IMR-90 (cell line): ENCODE measurements at regions not wholly inside any gene's neighbourhood (a gene's known extent, or its start where the extent isn't known, plus 50 kb on each side); places are given as distances from the start of the nearest gene placed in this dataset.

Experiments
- ATAC-seq: fragments of 200-7000 bp; cut with Tn5 transposase; 2 replicates; pipeline ENCODE4 v1.9.1; 2020; ENCODE audit warnings: low read depth, mild to moderate bottlenecking, moderate library complexity
- BruUV-seq: library from RNA; stranded (reverse); fragments of 400-500 nt; replicated peaks from 2 replicates; lab custom pipeline; 2021; lab: Mats Ljungman, UMichigan
- CTCF ChIA-PET: fragments of 300-600 bp; formaldehyde crosslinking; extraction: SDS; loops from one replicate; lab custom pipeline; 2021; ENCODE audit warnings: antibody characterized with exemption; lab: Yijun Ruan, JAX
- POLR2A ChIA-PET: fragments of 300-600 bp; sonication (Branson Sonifier 250); formaldehyde crosslinking; loops from one replicate; lab custom pipeline; 2022; ENCODE audit warnings: antibody characterized with exemption; ENCODE audit not compliant: unreplicated experiment; lab: Charles Lee
- DNase-seq: peaks from one replicate; pipeline ENCODE4 v3.0.0; 2013
- H2AFZ ChIP-seq: replicated peaks from 2 replicates; pipeline ENCODE3; 2013; ENCODE audit warnings: low read length, mild to moderate bottlenecking; ENCODE audit not compliant: poor library complexity
- H2AK5ac ChIP-seq: 2 replicates; pipeline ENCODE4 v1.6.1; 2013; ENCODE audit warnings: low read depth, low read length, inconsistent platforms
- H2AK9ac ChIP-seq: replicated peaks from 2 replicates; pipeline ENCODE3; 2013; ENCODE audit warnings: mild to moderate bottlenecking, low read depth, low read length, moderate library complexity; ENCODE audit not compliant: poor library complexity
- H2BK120ac ChIP-seq: 2 replicates; pipeline ENCODE4 v1.6.1; 2013; ENCODE audit warnings: low read depth, low read length, inconsistent platforms
- H2BK15ac ChIP-seq: 3 replicates; pipeline ENCODE4 v1.6.1; 2013; ENCODE audit warnings: low read depth, low read length, inconsistent platforms
- H2BK20ac ChIP-seq: 2 replicates; pipeline ENCODE4 v1.6.1; 2013; ENCODE audit warnings: low read depth, mild to moderate bottlenecking, inconsistent platforms, low read length, moderate library complexity
- H2BK5ac ChIP-seq: 2 replicates; pipeline ENCODE4 v1.6.1; 2013; ENCODE audit warnings: mild to moderate bottlenecking, low read depth, low read length, inconsistent platforms; ENCODE audit not compliant: poor library complexity, severe bottlenecking
- H3K14ac ChIP-seq: replicated peaks from 2 replicates; pipeline ENCODE4 v1.6.1; 2013; ENCODE audit warnings: low read depth, low read length, inconsistent platforms
- H3K18ac ChIP-seq: 2 replicates; pipeline ENCODE4 v1.6.1; 2013; ENCODE audit warnings: low read depth, low read length, control low read depth
- H3K23ac ChIP-seq: 2 replicates; pipeline ENCODE4 v1.6.1; 2013; ENCODE audit warnings: low read depth, low read length, inconsistent platforms
- H3K27ac ChIP-seq: 2 replicates; pipeline ENCODE4 v1.5.1; 2013; ENCODE audit warnings: mild to moderate bottlenecking, control low read depth, low read length; ENCODE audit not compliant: insufficient read depth
- H3K27me3 ChIP-seq: 2 replicates; pipeline ENCODE4 v1.6.1; 2013; ENCODE audit warnings: low read length; ENCODE audit not compliant: control insufficient read depth, insufficient read depth
- H3K36me3 ChIP-seq: 2 replicates; pipeline ENCODE4 v1.6.1; 2013; ENCODE audit warnings: low read length, mixed read lengths; ENCODE audit not compliant: control insufficient read depth, insufficient read depth
- H3K4ac ChIP-seq: 2 replicates; pipeline ENCODE4 v1.6.1; 2013; ENCODE audit warnings: low read depth, low read length, inconsistent platforms
- H3K4me1 ChIP-seq: 2 replicates; pipeline ENCODE4 v1.6.1; 2013; ENCODE audit warnings: low read length, mixed read lengths; ENCODE audit not compliant: control insufficient read depth, insufficient read depth
- H3K4me2 ChIP-seq: 2 replicates; pipeline ENCODE4 v1.6.1; 2013; ENCODE audit warnings: low read depth, mild to moderate bottlenecking, control low read depth, low read length, moderate library complexity
- H3K4me3 ChIP-seq: 2 replicates; pipeline ENCODE4 v1.5.1; 2013; ENCODE audit warnings: low read depth, mild to moderate bottlenecking, control low read depth, low read length, moderate library complexity; ENCODE audit not compliant: insufficient read depth
- H3K56ac ChIP-seq: 2 replicates; pipeline ENCODE4 v1.6.1; 2013; ENCODE audit warnings: low read length, inconsistent platforms; ENCODE audit not compliant: insufficient read depth; ENCODE audit errors: extremely low read depth
- H3K79me1 ChIP-seq, 2 experiments: 2 replicates each; pipeline ENCODE4 v1.6.1; 2013; ENCODE audit warnings: low read length in 2 of 2, inconsistent platforms in 1 of 2, low read depth in 1 of 2
- H3K9ac ChIP-seq: 2 replicates; pipeline ENCODE4 v1.6.1; 2013; ENCODE audit warnings: low read depth, low read length, control low read depth
- H3K9me1 ChIP-seq: 2 replicates; pipeline ENCODE4 v1.6.1; 2013; ENCODE audit warnings: low read length, inconsistent platforms; ENCODE audit not compliant: insufficient read depth
- H3K9me3 ChIP-seq: 2 replicates; pipeline ENCODE4 v1.6.1; 2013; ENCODE audit warnings: low read length; ENCODE audit not compliant: control insufficient read depth, insufficient read depth
- H4K20me1 ChIP-seq: 2 replicates; pipeline ENCODE4 v1.6.1; 2013; ENCODE audit warnings: low read length, inconsistent platforms; ENCODE audit not compliant: insufficient read depth
- H4K5ac ChIP-seq: 2 replicates; pipeline ENCODE4 v1.6.1; 2013; ENCODE audit warnings: mild to moderate bottlenecking, low read depth, low read length, control low read depth
- H4K8ac ChIP-seq, 2 experiments: 2 replicates each; pipeline ENCODE4 v1.6.1; 2013; ENCODE audit warnings: low read depth in 2 of 2, low read length in 2 of 2, control low read depth in 1 of 2, inconsistent platforms in 1 of 2
- H4K91ac ChIP-seq: 2 replicates; pipeline ENCODE4 v1.6.1; 2013; ENCODE audit warnings: low read depth, low read length, inconsistent platforms; ENCODE audit not compliant: insufficient read depth
- BHLHE40 ChIP-seq: fragments of 150-350 bp; IDR thresholded peaks from 2 replicates; pipeline ENCODE4 v1.6.1; 2016; ENCODE audit warnings: mild to moderate bottlenecking, low read depth, low read length
- CEBPB ChIP-seq: IDR thresholded peaks from 2 replicates; pipeline ENCODE4 v1.6.1; 2012; ENCODE audit warnings: low read depth, low read length, improper control_type of control experiment
- CHD1 ChIP-seq: IDR thresholded peaks from 2 replicates; pipeline ENCODE4 v1.6.1; 2012; ENCODE audit warnings: low read depth, low read length, improper control_type of control experiment
- CTCF ChIP-seq: conservative IDR thresholded peaks from 2 replicates; pipeline ENCODE4 v1.5.1; 2012; ENCODE audit warnings: mild to moderate bottlenecking, low read depth, low read length, improper control_type of control experiment
- ELK1 ChIP-seq: fragments of 150-350 bp; IDR thresholded peaks from 2 replicates; pipeline ENCODE4 v1.6.1; 2016; ENCODE audit warnings: low read depth, mild to moderate bottlenecking, low read length, moderate library complexity, borderline replicate concordance
- FOS ChIP-seq: fragments of 150-350 bp; IDR thresholded peaks from 2 replicates; pipeline ENCODE4 v1.6.1; 2016; ENCODE audit warnings: low read depth, low read length
- MAFK ChIP-seq: IDR thresholded peaks from 2 replicates; pipeline ENCODE4 v1.6.1; 2012; ENCODE audit warnings: low read depth, low read length, improper control_type of control experiment
- MAZ ChIP-seq: IDR thresholded peaks from 2 replicates; pipeline ENCODE4 v1.6.1; 2012; ENCODE audit warnings: low read depth, mild to moderate bottlenecking, low read length, improper control_type of control experiment, moderate library complexity, borderline replicate concordance
- MXI1 ChIP-seq: IDR thresholded peaks from 2 replicates; pipeline ENCODE4 v1.6.1; 2012; ENCODE audit warnings: low read depth, mild to moderate bottlenecking, low read length, moderate library complexity, borderline replicate concordance
- NFE2L2 ChIP-seq: fragments of 150-350 bp; IDR thresholded peaks from 2 replicates; pipeline ENCODE4 v1.6.1; 2016; ENCODE audit warnings: low read depth, mild to moderate bottlenecking, low read length
- RCOR1 ChIP-seq: IDR thresholded peaks from 2 replicates; pipeline ENCODE4 v1.6.1; 2012; ENCODE audit warnings: mild to moderate bottlenecking, low read length, improper control_type of control experiment; ENCODE audit not compliant: insufficient replicate concordance
- RFX5 ChIP-seq: IDR thresholded peaks from 2 replicates; pipeline ENCODE4 v1.8.0; 2012; ENCODE audit warnings: low read depth, mild to moderate bottlenecking, low read length, moderate library complexity
- SMC3 ChIP-seq: fragments of 150-350 bp; IDR thresholded peaks from 2 replicates; pipeline ENCODE4 v1.6.1; 2016; ENCODE audit warnings: low read depth, mild to moderate bottlenecking, antibody characterized with exemption, low read length, moderate library complexity
- WGBS, 2 experiments: methylation state at CpG; one replicate each; pipeline versions ENCODE4 v1.1.5 to v1.1.7; 2013; ENCODE audit warnings: missing lambda C conversion rate in 2 of 2; ENCODE audit not compliant: insufficient read length in 1 of 2; ENCODE audit errors: extremely low coverage in 2 of 2; 5-methylcytosine and 5-hydroxymethylcytosine counted together
- dilution Hi-C: fragments of 300-500 bp; cut with HindIII; formaldehyde crosslinking; loops from one replicate; pipeline ENCODE4 v1.14.3; 2018; ENCODE audit warnings: low sequenced_read_pairs; ENCODE audit not compliant: unreplicated experiment
- in situ Hi-C: fragments of 300-500 bp; cut with MboI; formaldehyde crosslinking; loops from 3 replicates; pipeline ENCODE4 v1.14.3; 2019; ENCODE audit warnings: low sequenced_read_pairs, inconsistent platforms, mixed read lengths
- intact Hi-C: fragments of 100-400 bp; cut with micrococcal nuclease; formaldehyde crosslinking; loops from 2 replicates; pipeline ENCODE4 v1.10.0; 2022
- TF ChIP-seq, protein P1 (sequence below): fragments of 150-350 bp; IDR thresholded peaks from 2 replicates; pipeline ENCODE4 v1.6.1; 2017; ENCODE audit warnings: mild to moderate bottlenecking, antibody characterized with exemption, low read length, low read depth

GRCh38 chr13:44086389-44086788 is 206.7 kb downstream of the LACC1 start:
- dilution Hi-C loops: no loop called here
- H3K9me1 ChIP-seq: no peaks in the 10 kb centered on the region
- in situ Hi-C loops: no loop called here

More at GRCh38 chr13:44086389-44086788, 206.7 kb downstream of the LACC1 start:
- Histone ChIP-seq H3K79me1 (no peaks in the 10 kb centered on the region), H4K5ac (no peak overlapping the region), H3K56ac (no peak overlapping the region), H2AFZ (no peak overlapping the region), H2AK9ac (no peak overlapping the region), H4K91ac (no peak overlapping the region), H3K36me3 (no peaks in the 10 kb centered on the region), H2BK15ac (no peak overlapping the region), H3K4me2 (no peak overlapping the region), H3K27ac (no peak overlapping the region), H3K4ac (no peak overlapping the region), H2BK20ac (no peak overlapping the region), H2BK120ac (no peak overlapping the region), H4K8ac (no peak overlapping the region), H3K9ac (no peak overlapping the region), H3K4me1 (no peaks in the 10 kb centered on the region), H3K23ac (no peak overlapping the region), H3K4me3 (no peak overlapping the region), H3K14ac (no peak overlapping the region), H2AK5ac (no peak overlapping the region), H2BK5ac (no peak overlapping the region), H3K18ac (no peak overlapping the region), H3K27me3 (no peaks in the 10 kb centered on the region; the same call in 1 of the 2 replicates), H3K9me3 (no peaks in the 10 kb centered on the region), H4K20me1 (no peaks in the 10 kb centered on the region)
- no peak for ATAC-seq
- no peak for DNase-seq
- no TSS peak for BruUV-seq
- WGBS, 2 experiments: no CpG with 5 or more reads among the region's 1 CpG
- intact Hi-C loops: no loop called here
- TF ChIP-seq MAFK (no peak), RFX5 (no peak), CEBPB (no peak), ELK1 (no peak), CTCF (no peak), NFE2L2 (no peak), MXI1 (no peak), MAZ (no peak), SMC3 (no peak), CHD1 (no peak), FOS (no peak), BHLHE40 (no peak), RCOR1 (no peak)
- TF ChIP-seq, protein P1, sequence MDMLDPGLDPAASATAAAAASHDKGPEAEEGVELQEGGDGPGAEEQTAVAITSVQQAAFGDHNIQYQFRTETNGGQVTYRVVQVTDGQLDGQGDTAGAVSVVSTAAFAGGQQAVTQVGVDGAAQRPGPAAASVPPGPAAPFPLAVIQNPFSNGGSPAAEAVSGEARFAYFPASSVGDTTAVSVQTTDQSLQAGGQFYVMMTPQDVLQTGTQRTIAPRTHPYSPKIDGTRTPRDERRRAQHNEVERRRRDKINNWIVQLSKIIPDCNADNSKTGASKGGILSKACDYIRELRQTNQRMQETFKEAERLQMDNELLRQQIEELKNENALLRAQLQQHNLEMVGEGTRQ: no peak
- ChIA-PET POLR2A (no interaction called here), CTCF (no interaction called here)
